ENCODE measurements at regions not wholly inside any gene's neighbourhood (a gene's known extent, or its start where the extent isn't known, plus 50 kb on each side); places are given as distances from the start of the nearest gene placed in this dataset.

GRCh38 chr5:73339711-73340110 lies 108.9 kb downstream of the FOXD1 start:
- no peak overlapping the region for H3K9ac ChIP-seq (ENCODE audit: low read depth in 2 of 2, low read length in 2 of 2)
- intact Hi-C loops (cut with DNase I): no loop called here
- no peaks in the 10 kb centered on the region for H3K9me3 ChIP-seq
- no peak overlapping the region for H3K27ac ChIP-seq
- no peaks in the 10 kb centered on the region for H3K36me3 ChIP-seq
- H3K27me3 ChIP-seq: peaks cover 17% of the 10 kb centered on the region
- no peak for TF ChIP-seq CTCF (IDR thresholded peaks at IDR 0.05)
- H3K4me1 ChIP-seq: no peaks in the 10 kb centered on the region
- no peak overlapping the region for H3K4me3 ChIP-seq
- DNase-seq: no peak

GRCh38 chr5:73339051-73339575 lies 109.5 kb downstream of the FOXD1 start:
- Histone ChIP-seq H3K27ac (no peak overlapping the region), H3K4me1 (no peaks in the 10 kb centered on the region), H3K36me3 (no peaks in the 10 kb centered on the region), H3K4me3 (no peak overlapping the region), H3K27me3 (peaks cover 17% of the 10 kb centered on the region), H3K9me3 (no peaks in the 10 kb centered on the region), H3K9ac (ENCODE audit: low read depth in 2 of 2, low read length in 2 of 2) (no peak overlapping the region)
- no peak for DNase-seq
- intact Hi-C loops (cut with DNase I): no loop called here
- TF ChIP-seq CTCF (IDR thresholded peaks at IDR 0.05): no peak

- H3K9me3 ChIP-seq: no peaks in the 10 kb centered on the region
- H3K27ac ChIP-seq: no peak overlapping the region
- no peak for DNase-seq
- H3K27me3 ChIP-seq: peaks cover 17% of the 10 kb centered on the region
- TF ChIP-seq CTCF (IDR thresholded peaks at IDR 0.05): no peak
- no peaks in the 10 kb centered on the region for H3K4me1 ChIP-seq
- H3K36me3 ChIP-seq: no peaks in the 10 kb centered on the region
- intact Hi-C loops (cut with DNase I): no loop called here
- H3K9ac ChIP-seq (ENCODE audit: low read depth in 2 of 2, low read length in 2 of 2): no peak overlapping the region
- H3K4me3 ChIP-seq: no peak overlapping the region
These were observed 110.1 kb downstream of the FOXD1 start for GRCh38 chr5:73338256-73339050.

GRCh38 chr5:73337586-73338255 lies 110.9 kb downstream of the FOXD1 start:
- Histone ChIP-seq H3K9ac (ENCODE audit: low read depth in 2 of 2, low read length in 2 of 2) (no peak overlapping the region), H3K9me3 (no peaks in the 10 kb centered on the region), H3K36me3 (no peaks in the 10 kb centered on the region), H3K27ac (no peak overlapping the region), H3K4me1 (no peaks in the 10 kb centered on the region), H3K27me3 (peaks cover 17% of the 10 kb centered on the region), H3K4me3 (no peak overlapping the region)
- TF ChIP-seq CTCF (IDR thresholded peaks at IDR 0.05): no peak
- intact Hi-C loops (cut with DNase I): no loop called here
- DNase-seq: no peak

GRCh38 chr5:73336366-73336765 lies 112.2 kb downstream of the FOXD1 start:
- Histone ChIP-seq H3K27ac (no peak overlapping the region), H3K36me3 (no peaks in the 10 kb centered on the region), H3K27me3 (peaks cover 17% of the 10 kb centered on the region), H3K4me1 (no peaks in the 10 kb centered on the region), H3K9ac (ENCODE audit: low read depth in 2 of 2, low read length in 2 of 2) (no peak overlapping the region), H3K9me3 (no peaks in the 10 kb centered on the region), H3K4me3 (no peak overlapping the region)
- no peak for DNase-seq
- no peak for TF ChIP-seq CTCF (IDR thresholded peaks at IDR 0.05)
- intact Hi-C loops (cut with DNase I): no loop called here

Data from colonic mucosa (tissue), 4 donors.